HG03060 (cell line): ENCODE measurements at regions not wholly inside any gene's neighbourhood (a gene's known extent, or its start where the extent isn't known, plus 50 kb on each side); places are given as distances from the start of the nearest gene placed in this dataset.

Source experiments
- ATAC-seq: cut with Tn5 transposase; IDR thresholded peaks from one replicate; pipeline ENCODE4 v1.9.1; 2021; ENCODE audit warnings: low read depth, moderate number of reproducible peaks; ENCODE audit not compliant: unreplicated experiment

GRCh38 chr10:108238261-108238660 lies 1073.8 kb upstream of the SORCS1 start:
- ATAC-seq, result no peak

GRCh38 chr10:108230478-108231170 lies 1066.1 kb upstream of the SORCS1 start:
- no peak for ATAC-seq

GRCh38 chr10:108208732-108209131 lies 1044.2 kb upstream of the SORCS1 start:
- no peak for ATAC-seq

DNA sequence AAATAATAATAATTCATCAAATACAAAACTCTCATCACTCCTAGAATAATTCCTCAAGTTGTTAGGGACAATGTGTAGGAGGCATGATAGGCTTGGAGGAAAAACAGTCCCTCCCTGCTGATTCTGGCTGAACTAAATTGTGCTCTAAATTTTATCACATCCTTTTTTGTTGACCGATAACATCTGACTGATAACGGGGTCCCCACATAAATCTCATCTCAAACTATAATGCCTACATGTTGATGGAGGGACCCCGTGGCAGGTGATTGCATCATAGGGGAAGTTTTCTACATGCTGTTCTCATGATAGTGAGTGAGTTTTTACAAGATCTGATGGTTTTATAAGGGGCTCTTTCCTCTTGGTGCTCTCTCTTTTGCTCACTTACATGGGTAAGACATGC lies 1043.5 kb upstream of the SORCS1 start:
- ATAC-seq, result no peak

- ATAC-seq, result no peak
Measured at GRCh38 chr10:108204528-108205305, 1040.2 kb upstream of the SORCS1 start.

DNA sequence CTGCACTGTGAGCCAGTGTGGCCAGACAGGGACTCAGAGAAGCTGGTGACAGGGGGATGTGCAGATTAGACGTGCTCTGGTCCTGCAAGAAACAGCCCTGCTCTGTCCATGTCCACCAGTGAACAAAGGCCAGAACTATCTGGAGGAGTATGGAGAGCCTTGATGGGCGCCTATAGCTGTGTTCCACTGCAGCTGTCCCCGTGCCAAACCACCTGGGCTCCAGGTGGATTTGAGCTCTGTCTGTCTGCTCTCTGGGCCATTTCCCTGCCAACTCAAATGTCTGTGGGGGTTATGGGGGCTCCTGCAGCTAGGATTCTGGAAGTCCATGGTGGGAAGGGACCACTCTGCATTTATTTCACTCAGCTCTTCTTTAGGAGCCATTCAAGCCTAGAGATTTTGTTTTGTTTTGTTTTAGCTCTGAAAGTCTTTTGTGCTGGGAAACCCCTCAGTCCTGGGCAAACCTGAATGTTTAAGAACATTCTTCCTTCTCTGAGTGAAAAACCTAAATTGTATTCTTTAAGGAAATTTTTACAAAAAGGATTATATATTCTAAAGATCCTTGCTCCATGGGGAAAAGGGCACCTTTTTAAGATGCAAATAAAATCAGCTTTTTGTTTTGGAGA lies 1039.5 kb upstream of the SORCS1 start:
- ATAC-seq, result no peak

- no peak for ATAC-seq
Measured at GRCh38 chr10:108187408-108188012, 1023.0 kb upstream of the SORCS1 start.

- ATAC-seq, result no peak
Measured at GRCh38 chr10:108184114-108184513, 1019.6 kb upstream of the SORCS1 start.

- ATAC-seq, result no peak
Measured at GRCh38 chr10:108180878-108181277, 1016.4 kb upstream of the SORCS1 start.

GRCh38 chr10:108169846-108170245 lies 1005.3 kb upstream of the SORCS1 start:
- ATAC-seq, result no peak

DNA sequence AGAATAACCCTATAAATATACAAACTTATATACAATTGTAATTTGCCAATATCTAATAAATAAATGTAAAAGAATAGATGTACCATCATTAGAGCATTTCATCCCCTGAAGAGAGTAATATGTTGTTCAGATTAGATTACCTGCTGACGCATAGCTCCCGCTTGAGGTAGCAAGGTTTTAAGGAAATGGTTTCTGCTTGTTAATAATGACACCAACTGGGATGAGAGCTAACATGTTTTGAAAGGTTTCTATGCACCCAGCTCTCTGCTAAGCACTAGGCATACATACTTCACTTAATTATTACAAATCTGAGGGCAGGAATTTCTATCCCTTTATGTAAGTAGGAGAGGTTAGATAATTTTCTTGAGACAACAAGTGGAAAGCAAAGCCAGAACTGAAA lies 1003.3 kb upstream of the SORCS1 start:
- no peak for ATAC-seq

- no peak for ATAC-seq
Measured at GRCh38 chr10:108166401-108166800, 1001.9 kb upstream of the SORCS1 start.

DNA sequence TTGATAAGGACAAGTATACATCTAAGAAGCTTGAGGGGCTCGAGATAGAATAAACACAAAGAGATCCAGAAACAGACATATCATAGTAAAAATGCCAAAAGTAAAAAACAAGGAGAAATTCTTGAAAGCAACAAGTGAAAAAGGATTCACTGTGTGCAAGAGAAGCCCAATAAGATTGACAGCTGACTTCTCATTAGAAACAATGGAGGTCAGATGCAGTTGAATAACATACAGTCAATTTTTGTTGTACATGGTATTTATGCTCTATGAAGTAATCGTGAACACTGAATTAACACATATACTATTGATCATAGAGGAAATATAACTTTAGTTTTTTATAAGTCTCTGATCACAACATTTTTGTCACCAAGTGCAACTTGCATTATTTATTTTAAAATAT lies 982.8 kb upstream of the SORCS1 start:
- no peak for ATAC-seq

DNA sequence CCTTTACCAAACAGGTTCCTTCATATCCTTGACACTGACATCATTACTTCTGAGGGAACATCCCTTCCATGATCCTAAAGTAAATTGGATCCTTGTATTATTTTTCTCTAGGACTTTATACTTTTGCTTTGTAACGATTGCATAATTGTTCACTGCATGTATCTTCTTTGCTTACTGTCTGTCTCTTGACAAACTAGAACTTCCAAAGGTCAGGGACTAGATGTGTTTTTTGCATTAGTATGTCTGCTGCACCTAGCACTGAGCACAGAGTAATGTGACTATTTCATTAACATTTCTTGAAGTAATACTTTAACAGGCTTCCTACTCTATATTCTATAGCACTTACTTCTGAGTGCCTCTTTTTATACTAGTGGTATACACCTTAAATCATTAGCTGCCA lies 976.6 kb upstream of the SORCS1 start:
- ATAC-seq, result no peak

DNA sequence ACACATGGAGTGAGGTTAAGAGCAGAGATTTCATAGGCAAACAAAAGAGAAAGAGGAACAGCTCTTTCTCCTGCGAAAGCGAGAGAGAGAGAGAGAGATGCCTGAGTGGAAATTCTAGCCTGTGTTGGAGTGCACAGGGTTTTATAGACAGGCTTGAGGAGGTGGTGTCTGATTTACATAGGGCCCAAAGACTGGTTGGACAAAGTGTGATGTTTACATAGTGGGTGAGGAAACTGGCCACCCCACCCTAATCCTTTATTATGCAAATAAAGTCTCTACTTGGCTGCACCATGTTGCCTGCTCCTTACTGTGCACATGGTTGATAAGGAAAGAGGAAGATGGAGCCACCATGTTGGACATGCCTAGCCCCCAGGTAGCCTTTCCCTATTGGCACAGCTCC lies 967.8 kb upstream of the SORCS1 start:
- no peak for ATAC-seq

- ATAC-seq, result no peak
Measured at GRCh38 chr10:108130575-108130974, 966.1 kb upstream of the SORCS1 start.

- ATAC-seq, result no peak
Measured at GRCh38 chr10:108112218-108112617, 947.7 kb upstream of the SORCS1 start.

DNA sequence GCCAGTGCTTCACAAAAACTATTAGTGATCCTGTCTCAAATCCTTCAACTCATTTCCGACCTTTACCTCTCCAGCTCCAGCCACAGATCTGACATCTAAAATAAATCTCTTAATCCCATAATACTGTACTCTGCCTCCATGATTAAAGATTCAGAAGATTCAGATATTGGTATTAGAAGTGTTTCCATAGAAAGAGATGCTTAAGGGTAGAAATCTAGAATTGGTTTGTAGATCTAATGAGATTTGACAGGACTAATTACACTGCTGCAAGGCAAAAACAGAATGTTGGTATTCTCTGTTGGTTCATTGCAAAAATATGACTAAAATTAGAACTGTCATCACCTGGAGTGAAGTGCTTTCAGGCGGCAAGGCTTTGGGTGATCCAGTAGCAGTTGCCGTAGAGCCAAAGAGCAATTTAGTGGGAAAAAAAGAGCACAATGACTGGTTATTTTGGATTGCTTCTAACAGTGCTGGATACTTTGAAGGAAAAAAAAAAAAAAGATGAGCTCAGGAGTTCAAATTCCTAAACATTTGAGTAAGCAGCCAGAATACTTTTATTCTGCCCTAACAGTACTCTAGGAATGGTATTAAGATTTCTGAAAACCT lies 940.1 kb upstream of the SORCS1 start:
- ATAC-seq, result no peak

DNA sequence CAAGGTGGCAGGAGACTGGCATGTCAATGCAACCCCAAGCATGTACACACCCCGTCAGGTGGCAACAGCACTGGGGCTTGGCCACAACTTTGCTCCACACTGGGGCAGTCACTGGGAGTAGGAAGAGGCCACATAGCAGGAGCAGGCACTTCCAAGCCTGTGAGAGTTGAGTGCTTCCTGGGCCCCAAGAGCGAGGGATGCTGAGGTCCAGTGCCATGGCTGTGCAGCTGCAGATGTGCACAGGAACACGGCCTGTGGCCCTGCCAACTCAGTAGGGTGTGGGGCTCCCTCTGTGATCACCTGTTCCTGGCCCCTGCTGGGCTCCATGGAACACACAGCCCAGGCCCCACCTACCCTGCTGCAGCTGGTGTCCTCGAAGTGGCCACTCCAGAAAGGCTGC lies 932.8 kb upstream of the SORCS1 start:
- ATAC-seq, result no peak

DNA sequence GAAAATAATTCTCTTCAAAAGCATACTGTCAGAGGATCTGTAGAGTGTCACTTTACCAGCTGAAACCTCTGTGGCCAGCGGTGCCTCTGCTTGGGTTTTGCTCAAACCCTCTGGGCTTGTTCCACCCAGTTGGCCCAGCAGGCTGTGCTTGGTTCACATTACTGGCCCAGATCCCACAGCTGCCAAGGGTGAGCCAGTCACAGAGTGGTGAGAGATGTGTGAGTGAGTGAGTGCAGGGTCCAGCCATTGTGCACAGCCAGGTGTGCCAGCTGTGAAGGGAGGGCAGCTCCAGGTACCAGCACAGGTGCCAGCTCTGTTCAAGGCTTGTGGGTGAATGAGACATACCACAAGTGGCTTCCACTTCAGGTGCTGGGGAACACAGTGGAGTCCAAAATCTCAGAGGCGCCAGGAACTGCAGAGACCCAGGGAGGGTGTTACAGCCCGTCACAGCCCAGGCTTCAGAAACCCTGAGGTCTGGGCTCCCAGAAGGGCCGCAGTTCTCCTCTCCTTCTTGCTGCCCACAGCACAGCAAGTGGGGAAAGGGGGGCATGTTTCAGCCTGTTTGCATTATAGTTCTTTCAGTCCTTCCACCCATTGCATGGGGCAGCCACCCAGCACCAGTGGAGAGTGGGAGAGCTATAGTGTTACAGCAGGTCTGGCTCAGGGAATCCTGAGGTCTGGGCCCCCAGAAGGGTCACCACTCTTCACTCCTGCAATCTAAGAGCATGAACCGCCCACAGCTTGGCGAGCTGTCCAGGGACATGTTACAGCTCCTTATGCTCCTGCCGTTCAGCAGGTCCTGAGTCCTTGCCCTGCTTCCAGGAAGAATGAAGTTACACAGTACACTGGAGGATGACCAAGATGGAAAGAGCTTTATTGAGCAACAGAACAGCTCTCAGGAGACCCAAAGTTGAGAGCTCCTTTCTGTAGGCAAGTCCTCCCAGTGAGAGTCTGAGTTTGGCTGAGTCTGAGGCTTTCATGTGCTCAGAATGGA lies 931.7 kb upstream of the SORCS1 start:
- no peak for ATAC-seq
